VCaP (cell line): ENCODE measurements at regions not wholly inside any gene's neighbourhood (a gene's known extent, or its start where the extent isn't known, plus 50 kb on each side); places are given as distances from the start of the nearest gene placed in this dataset.

Experiments used
- H3K27ac ChIP-seq: fragments of 450-650 bp; 2 replicates; pipeline ENCODE4 v1.5.1; 2017
- TF ChIP-seq, protein P1 (sequence below): fragments of 450-650 bp; conservative IDR thresholded peaks from 2 replicates; pipeline ENCODE4 v1.5.1; 2017; ENCODE audit warnings: mild to moderate bottlenecking, moderate library complexity

DNA sequence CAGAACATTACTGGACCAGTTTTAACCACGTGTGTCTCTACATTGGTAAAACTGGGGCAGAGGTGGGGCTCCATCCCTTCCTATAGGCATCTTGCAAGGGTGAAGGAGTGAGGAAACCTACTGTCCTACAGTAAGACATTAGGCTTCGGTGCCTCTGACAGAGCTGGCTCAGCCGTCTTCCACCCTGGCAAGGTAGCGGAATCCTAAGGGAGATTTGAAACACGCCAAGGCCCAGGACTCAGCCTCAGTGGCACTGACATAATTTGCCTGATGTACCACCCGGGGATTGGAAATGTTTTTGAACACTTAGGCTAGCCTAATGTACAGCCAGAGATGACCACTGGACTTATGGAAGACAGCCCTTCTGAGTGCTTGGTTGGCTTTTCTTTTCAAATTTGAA lies 329.7 kb upstream of the IRX1 start:
- TF ChIP-seq, protein P1, sequence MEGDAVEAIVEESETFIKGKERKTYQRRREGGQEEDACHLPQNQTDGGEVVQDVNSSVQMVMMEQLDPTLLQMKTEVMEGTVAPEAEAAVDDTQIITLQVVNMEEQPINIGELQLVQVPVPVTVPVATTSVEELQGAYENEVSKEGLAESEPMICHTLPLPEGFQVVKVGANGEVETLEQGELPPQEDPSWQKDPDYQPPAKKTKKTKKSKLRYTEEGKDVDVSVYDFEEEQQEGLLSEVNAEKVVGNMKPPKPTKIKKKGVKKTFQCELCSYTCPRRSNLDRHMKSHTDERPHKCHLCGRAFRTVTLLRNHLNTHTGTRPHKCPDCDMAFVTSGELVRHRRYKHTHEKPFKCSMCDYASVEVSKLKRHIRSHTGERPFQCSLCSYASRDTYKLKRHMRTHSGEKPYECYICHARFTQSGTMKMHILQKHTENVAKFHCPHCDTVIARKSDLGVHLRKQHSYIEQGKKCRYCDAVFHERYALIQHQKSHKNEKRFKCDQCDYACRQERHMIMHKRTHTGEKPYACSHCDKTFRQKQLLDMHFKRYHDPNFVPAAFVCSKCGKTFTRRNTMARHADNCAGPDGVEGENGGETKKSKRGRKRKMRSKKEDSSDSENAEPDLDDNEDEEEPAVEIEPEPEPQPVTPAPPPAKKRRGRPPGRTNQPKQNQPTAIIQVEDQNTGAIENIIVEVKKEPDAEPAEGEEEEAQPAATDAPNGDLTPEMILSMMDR: no peak
- H3K27ac ChIP-seq: no peak overlapping the region

DNA sequence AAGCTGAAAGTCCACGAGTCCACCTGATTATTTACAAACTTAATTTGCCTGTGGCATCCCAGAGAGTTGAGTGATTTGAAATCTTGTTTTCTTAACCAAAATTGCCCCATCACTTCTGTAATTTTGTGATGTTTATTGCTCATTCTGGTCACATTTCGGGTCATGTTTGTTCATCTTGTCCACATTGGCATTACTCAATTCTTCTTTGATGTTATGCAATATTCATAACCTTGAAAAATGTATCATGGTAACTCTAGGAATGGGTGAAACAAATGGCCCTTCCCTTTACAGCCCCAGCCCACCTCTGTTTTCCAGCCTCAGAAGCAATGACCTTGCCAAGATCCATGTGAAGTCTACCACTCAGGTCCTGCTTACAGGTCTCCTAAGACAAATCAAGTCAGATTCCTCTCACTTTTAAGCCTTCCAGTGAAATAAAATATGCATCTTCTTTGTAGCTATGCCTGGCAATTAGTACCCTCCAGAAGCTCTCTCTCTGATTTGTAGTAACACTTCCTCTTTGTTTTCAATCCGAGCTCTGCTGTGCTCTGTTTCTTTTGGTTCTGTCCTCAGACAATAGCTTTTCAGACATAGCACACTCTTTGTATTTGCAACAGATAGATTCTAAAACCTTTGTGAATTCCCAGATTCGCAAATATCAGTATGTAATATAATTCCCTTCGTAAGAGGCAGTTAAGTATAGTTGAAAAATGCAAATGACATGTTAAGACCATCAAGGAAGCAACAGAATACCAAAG lies 330.3 kb upstream of the IRX1 start:
- no peak overlapping the region for H3K27ac ChIP-seq
- TF ChIP-seq, protein P1: no peak

DNA sequence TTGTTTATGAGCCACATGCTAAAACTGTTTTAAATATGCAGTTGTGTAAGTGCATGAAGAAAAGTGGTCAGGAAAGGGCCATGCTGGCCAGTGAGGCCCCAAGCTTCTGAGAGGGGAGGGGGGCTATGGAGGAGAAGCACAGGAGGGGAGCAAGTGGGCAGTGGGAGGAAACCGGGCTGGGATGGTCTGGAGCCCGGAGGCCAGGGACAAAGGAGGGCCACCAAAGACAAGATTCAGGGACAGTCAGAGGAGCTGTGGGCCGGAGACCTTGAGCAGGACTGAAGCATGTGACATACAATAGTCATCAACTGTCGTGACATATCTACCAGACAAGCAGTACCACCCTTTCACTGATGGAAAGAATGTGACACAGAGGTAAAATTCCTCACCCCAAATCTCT lies 333.2 kb upstream of the IRX1 start:
- no peak overlapping the region for H3K27ac ChIP-seq
- TF ChIP-seq, protein P1: no peak

DNA sequence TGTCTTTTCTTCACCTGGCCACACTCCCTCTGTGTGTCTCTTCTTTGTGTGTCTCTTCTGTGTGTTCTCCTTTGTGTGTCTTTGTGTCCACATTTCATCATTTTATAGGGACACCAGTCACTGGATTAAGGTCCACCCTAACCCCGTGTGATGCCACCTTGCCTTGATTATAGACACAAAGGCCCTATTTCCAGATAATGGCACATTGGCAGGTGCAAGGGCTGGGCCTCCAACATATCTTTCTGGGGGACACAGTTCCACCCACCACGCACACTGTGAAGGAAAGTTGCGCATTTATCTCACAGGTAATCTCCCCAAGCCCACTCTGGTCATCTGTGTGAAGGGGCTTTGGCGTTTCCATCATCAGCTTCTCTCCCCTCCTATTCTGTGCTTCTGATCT lies 334.6 kb upstream of the IRX1 start:
- no peak overlapping the region for H3K27ac ChIP-seq
- TF ChIP-seq, protein P1: no peak

DNA sequence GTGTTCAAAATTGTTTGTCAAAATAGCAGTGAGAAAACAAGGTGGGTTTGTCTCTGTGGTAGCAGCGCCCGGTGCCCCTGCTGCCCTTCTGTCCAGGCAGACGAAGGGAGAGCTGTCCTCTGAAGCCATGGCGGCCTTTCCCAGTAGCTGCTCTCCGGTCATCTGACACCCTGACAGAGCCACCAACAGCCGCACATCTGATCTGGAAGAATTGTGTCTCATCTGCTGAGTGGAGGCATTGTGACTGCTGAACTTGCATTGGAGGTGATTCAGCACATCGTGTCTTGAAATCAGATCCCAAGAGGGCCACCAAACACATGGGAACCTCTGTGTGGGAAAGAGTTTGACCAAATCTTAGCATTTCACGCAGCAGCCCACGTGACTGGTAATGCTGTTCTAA lies 337.6 kb upstream of the IRX1 start:
- H3K27ac ChIP-seq: no peak overlapping the region
- TF ChIP-seq, protein P1: no peak

DNA sequence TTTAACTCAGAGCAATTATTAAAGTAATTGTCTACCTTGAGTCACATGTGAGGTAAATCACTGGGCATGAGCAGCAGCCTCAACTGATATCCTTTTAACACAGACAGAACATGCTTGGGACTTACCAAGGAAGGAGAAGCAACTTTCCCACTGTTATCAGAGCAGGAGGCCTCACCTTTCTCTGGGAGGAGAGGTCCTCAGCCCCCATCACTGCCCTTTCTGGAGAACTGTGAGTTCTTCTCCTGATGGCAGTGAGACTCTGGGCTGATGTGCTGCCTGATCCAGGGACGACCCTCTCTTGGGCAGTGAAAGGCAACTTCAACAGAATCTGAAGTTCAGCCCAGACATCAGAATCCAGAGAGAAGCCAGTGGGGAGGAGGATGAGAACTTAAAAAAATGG lies 343.4 kb upstream of the IRX1 start:
- TF ChIP-seq, protein P1: no peak
- H3K27ac ChIP-seq: no peak overlapping the region

DNA sequence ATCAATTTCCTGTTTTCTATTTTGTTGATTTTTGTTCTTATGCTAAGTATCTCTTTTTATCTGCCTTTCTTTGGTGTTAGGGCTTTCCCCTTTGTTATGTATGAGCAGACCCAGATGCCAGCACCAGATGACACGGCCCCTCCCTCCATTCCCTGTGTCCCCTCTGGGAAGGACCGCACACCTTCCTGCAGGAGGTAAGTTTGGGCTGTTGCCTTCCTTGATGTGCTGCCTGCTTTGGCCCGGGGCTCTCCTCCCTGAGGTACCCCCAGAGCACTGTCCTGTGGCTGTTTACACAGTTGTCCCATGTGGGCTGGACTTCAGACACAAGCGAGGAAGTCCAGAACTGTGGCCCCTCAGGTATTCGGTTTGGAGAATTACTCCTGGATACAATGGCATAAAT lies 343.8 kb upstream of the IRX1 start:
- TF ChIP-seq, protein P1: no peak
- H3K27ac ChIP-seq: no peak overlapping the region
